ENCODE measurements at regions not wholly inside any gene's neighbourhood (a gene's known extent, or its start where the extent isn't known, plus 50 kb on each side); places are given as distances from the start of the nearest gene placed in this dataset.

DNA sequence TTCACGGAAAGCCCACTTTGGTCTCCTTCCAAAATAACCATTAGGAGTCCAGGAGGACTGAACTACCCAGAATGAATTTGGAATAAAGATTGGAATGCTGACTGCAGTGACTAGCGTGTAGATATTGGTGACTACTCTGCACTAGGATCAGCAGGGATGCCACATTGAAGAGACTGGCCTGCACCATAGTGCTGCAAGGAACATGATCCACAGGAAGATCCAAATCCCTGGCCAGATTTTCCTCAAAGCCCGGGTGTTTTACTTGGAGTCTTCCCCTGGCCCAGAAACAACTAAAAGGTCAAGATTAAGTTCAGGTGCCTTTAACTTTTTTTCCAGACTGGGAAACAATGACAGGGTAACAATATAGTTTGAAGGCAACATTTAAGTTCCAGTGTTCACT is 870.4 kb downstream of the CDH8 start:
- no peak overlapping the region for H3K27ac ChIP-seq
- no peaks in the 10 kb centered on the region for H3K4me1 ChIP-seq
- no peaks in the 10 kb centered on the region for H3K27me3 ChIP-seq
- DNase-seq (ENCODE audit: low spot score in 2 of 2) = no peak
- intact Hi-C loops (cut with DNase I) = no loop called here
- no peaks in the 10 kb centered on the region for H3K9me3 ChIP-seq
- TF ChIP-seq, protein P1, sequence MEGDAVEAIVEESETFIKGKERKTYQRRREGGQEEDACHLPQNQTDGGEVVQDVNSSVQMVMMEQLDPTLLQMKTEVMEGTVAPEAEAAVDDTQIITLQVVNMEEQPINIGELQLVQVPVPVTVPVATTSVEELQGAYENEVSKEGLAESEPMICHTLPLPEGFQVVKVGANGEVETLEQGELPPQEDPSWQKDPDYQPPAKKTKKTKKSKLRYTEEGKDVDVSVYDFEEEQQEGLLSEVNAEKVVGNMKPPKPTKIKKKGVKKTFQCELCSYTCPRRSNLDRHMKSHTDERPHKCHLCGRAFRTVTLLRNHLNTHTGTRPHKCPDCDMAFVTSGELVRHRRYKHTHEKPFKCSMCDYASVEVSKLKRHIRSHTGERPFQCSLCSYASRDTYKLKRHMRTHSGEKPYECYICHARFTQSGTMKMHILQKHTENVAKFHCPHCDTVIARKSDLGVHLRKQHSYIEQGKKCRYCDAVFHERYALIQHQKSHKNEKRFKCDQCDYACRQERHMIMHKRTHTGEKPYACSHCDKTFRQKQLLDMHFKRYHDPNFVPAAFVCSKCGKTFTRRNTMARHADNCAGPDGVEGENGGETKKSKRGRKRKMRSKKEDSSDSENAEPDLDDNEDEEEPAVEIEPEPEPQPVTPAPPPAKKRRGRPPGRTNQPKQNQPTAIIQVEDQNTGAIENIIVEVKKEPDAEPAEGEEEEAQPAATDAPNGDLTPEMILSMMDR (IDR thresholded peaks at IDR 0.05) = no peak
- no peak overlapping the region for H3K4me3 ChIP-seq
- H3K36me3 ChIP-seq = no peaks in the 10 kb centered on the region

DNA sequence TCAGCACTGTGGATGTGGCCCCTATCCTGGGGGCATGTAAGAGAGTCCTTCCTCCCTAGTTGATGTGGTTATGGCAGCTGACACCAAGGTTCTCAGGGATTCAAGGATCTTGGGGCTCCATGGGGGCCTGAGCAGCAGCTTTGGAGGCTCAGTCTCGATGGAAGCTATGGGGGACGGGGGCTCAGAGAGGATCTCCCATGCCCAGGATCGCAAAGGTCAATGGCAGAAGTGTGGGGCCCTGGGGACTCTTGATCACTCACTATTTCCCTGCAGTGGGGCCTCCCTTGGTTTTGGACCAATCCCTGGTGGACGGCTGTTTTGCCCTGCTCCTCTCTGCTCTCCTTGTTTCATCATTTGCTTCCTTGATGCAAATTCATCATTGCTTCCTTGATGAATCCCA is 885.9 kb downstream of the CDH8 start:
- intact Hi-C loops (cut with DNase I) = no loop called here
- TF ChIP-seq, protein P1 (IDR thresholded peaks at IDR 0.05) = no peak
- H3K4me1 ChIP-seq = no peaks in the 10 kb centered on the region
- DNase-seq (ENCODE audit: low spot score in 2 of 2) = no peak
- no peaks in the 10 kb centered on the region for H3K27me3 ChIP-seq
- H3K9me3 ChIP-seq = no peaks in the 10 kb centered on the region
- H3K27ac ChIP-seq = no peak overlapping the region
- no peaks in the 10 kb centered on the region for H3K36me3 ChIP-seq
- no peak overlapping the region for H3K4me3 ChIP-seq

DNA sequence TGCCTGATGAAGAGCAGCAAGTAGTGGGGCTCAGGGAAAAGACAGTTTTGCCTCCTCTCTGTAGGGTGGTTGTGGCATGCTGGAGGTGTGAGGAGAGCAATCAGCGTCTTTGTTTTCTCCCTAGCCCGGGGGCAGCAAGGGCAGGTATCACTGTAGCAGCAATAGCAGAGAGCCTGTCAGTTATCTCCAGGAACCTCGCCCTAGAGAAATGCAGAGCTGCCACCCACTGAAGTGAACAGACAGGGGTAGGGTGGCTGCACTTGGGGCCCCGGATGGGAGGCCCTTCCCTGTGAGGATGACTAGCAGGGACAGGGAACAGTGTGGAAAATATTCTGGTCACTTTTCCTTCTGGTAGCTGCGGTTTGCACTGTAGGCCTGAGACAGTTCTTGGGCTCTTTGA is 886.5 kb downstream of the CDH8 start:
- Histone ChIP-seq H3K27ac (no peak overlapping the region), H3K4me3 (no peak overlapping the region), H3K27me3 (no peaks in the 10 kb centered on the region), H3K9me3 (no peaks in the 10 kb centered on the region), H3K4me1 (no peaks in the 10 kb centered on the region), H3K36me3 (no peaks in the 10 kb centered on the region)
- TF ChIP-seq, protein P1 (IDR thresholded peaks at IDR 0.05) = no peak
- intact Hi-C loops (cut with DNase I) = no loop called here
- no peak for DNase-seq (ENCODE audit: low spot score in 2 of 2)

DNA sequence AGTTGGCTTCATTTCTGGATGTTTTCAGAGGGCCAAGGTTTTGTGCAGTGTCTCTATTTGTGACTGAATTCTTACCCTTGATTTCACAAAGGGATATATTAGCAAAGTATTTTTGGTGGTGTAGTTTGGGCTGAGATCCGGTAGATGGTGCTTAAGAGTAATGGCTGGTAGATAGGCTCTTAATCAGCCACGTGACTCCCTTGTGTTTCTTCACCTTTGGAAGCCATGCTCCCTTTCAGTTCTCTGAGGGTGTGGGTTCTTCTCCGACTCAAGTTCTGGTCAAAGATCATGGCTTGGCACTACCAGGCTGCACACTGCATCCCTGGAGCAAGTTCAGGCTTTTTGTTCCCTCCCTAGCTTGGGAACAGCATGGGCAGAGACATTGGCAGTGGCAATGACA is 887.3 kb downstream of the CDH8 start:
- Histone ChIP-seq H3K4me1 (no peaks in the 10 kb centered on the region), H3K4me3 (no peak overlapping the region), H3K27ac (no peak overlapping the region), H3K9me3 (no peaks in the 10 kb centered on the region), H3K36me3 (no peaks in the 10 kb centered on the region), H3K27me3 (no peaks in the 10 kb centered on the region)
- no peak for DNase-seq (ENCODE audit: low spot score in 2 of 2)
- intact Hi-C loops (cut with DNase I) = no loop called here
- TF ChIP-seq, protein P1 (IDR thresholded peaks at IDR 0.05) = no peak

DNA sequence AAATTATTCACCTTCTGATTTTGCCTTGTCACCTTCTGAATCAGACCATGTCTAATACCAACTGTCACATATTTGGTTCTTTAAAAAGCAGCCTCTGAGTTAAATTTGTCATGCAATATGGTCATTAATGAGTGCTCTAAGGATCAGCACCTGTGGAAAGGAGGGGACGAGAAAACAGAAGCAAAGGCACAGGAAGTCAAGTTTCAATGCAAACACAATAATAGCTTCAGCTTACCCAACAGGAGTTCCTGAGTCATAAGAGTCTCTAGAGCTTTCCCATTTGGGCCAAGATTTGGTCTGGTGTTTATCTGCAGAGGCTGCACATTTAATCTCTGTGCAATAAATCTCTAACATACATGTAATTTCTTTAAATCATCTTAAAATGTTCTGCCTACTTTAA is 889.8 kb downstream of the CDH8 start:
- no peak overlapping the region for H3K27ac ChIP-seq
- TF ChIP-seq, protein P1 (IDR thresholded peaks at IDR 0.05) = no peak
- no peak overlapping the region for H3K4me3 ChIP-seq
- H3K27me3 ChIP-seq = no peaks in the 10 kb centered on the region
- H3K36me3 ChIP-seq = no peaks in the 10 kb centered on the region
- intact Hi-C loops (cut with DNase I) = no loop called here
- no peaks in the 10 kb centered on the region for H3K9me3 ChIP-seq
- no peak for DNase-seq (ENCODE audit: low spot score in 2 of 2)
- no peaks in the 10 kb centered on the region for H3K4me1 ChIP-seq

DNA sequence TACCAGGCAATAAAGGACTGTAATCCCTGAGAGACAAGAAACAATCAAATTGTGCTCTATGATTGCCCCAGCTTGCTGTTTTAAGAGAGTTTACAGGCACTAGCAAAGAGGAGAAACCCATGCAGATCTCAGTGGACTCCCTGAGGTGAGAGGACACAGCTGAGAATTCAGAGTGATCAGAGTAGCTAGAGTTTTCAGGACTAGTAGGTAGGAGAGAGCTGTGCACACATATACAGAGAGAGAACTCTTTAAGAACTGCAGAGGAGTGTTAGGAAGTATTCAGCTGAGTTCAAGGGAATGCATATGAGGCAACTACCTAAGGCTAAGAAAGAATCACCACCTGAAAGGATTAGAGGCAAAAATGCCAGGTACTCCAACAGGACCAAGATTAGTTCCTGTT is 904.8 kb downstream of the CDH8 start:
- H3K27ac ChIP-seq = no peak overlapping the region
- no peaks in the 10 kb centered on the region for H3K4me1 ChIP-seq
- H3K27me3 ChIP-seq = no peaks in the 10 kb centered on the region
- intact Hi-C loops (cut with DNase I) = no loop called here
- TF ChIP-seq, protein P1 (IDR thresholded peaks at IDR 0.05) = no peak
- no peaks in the 10 kb centered on the region for H3K9me3 ChIP-seq
- H3K4me3 ChIP-seq = no peak overlapping the region
- no peak for DNase-seq (ENCODE audit: low spot score in 2 of 2)
- no peaks in the 10 kb centered on the region for H3K36me3 ChIP-seq
